Progenitor cell of endocrine pancreas (in vitro differentiated cells): ENCODE measurements at regions not wholly inside any gene's neighbourhood (a gene's known extent, or its start where the extent isn't known, plus 50 kb on each side); places are given as distances from the start of the nearest gene placed in this dataset.

ENCODE experiments used
- DNase-seq: peaks from one replicate; pipeline ENCODE4 v3.0.0; 2021; ENCODE audit warnings: low spot score; ENCODE audit not compliant: unreplicated experiment
- H3K27ac Mint-ChIP-seq: 2 replicates; pipeline ENCODE4 v1.8.0; 2021; ENCODE audit warnings: mild to moderate bottlenecking, moderate library complexity, mixed read lengths
- H3K27me3 Mint-ChIP-seq: 2 replicates; pipeline ENCODE4 v1.8.0; 2021; ENCODE audit warnings: mixed read lengths
- H3K36me3 Mint-ChIP-seq: 2 replicates; pipeline ENCODE4 v1.8.0; 2022; ENCODE audit warnings: mixed read lengths; ENCODE audit not compliant: insufficient read depth
- H3K4me1 Mint-ChIP-seq: 2 replicates; pipeline ENCODE4 v1.8.0; 2021; ENCODE audit warnings: low read depth, mixed read lengths
- H3K4me3 Mint-ChIP-seq: 2 replicates; pipeline ENCODE4 v1.8.0; 2021; ENCODE audit warnings: low read depth, mild to moderate bottlenecking, moderate library complexity, mixed read lengths
- H3K9me3 Mint-ChIP-seq: 2 replicates; pipeline ENCODE4 v1.8.0; 2021; ENCODE audit warnings: low read depth, mixed read lengths
- CTCF ChIP-seq: fragments of 200-600 bp; sonication (generic); IDR thresholded peaks from one replicate; pipeline ENCODE4 v1.5.0; 2021; ENCODE audit warnings: antibody characterized with exemption, mild to moderate bottlenecking; ENCODE audit not compliant: unreplicated experiment

- no peak for TF ChIP-seq CTCF
- no peaks in the 10 kb centered on the region for H3K9me3 Mint-ChIP-seq
- no peak overlapping the region for H3K27ac Mint-ChIP-seq
- no peak for DNase-seq
- H3K4me1 Mint-ChIP-seq: peaks cover 3% of the 10 kb centered on the region
- no peak overlapping the region for H3K4me3 Mint-ChIP-seq
- no peaks in the 10 kb centered on the region for H3K36me3 Mint-ChIP-seq
- no peaks in the 10 kb centered on the region for H3K27me3 Mint-ChIP-seq
Observed at GRCh38 chr13:106153876-106154275, 381.6 kb downstream of the EFNB2 start.

GRCh38 chr13:106153041-106153440 is 382.4 kb downstream of the EFNB2 start:
- no peaks in the 10 kb centered on the region for H3K27me3 Mint-ChIP-seq
- no peaks in the 10 kb centered on the region for H3K36me3 Mint-ChIP-seq
- no peak for DNase-seq
- no peak overlapping the region for H3K27ac Mint-ChIP-seq
- peaks cover 3% of the 10 kb centered on the region for H3K4me1 Mint-ChIP-seq
- H3K4me3 Mint-ChIP-seq: no peak overlapping the region
- no peak for TF ChIP-seq CTCF
- no peaks in the 10 kb centered on the region for H3K9me3 Mint-ChIP-seq

GRCh38 chr13:106152047-106152446 is 383.4 kb downstream of the EFNB2 start:
- no peak overlapping the region for H3K4me3 Mint-ChIP-seq
- no peaks in the 10 kb centered on the region for H3K36me3 Mint-ChIP-seq
- no peak for TF ChIP-seq CTCF
- no peak for DNase-seq
- H3K27ac Mint-ChIP-seq: no peak overlapping the region
- H3K27me3 Mint-ChIP-seq: no peaks in the 10 kb centered on the region
- no peaks in the 10 kb centered on the region for H3K9me3 Mint-ChIP-seq
- H3K4me1 Mint-ChIP-seq: peaks cover 3% of the 10 kb centered on the region

GRCh38 chr13:106151056-106151699 is 384.3 kb downstream of the EFNB2 start:
- no peaks in the 10 kb centered on the region for H3K9me3 Mint-ChIP-seq
- H3K4me1 Mint-ChIP-seq: peaks cover 7% of the 10 kb centered on the region
- DNase-seq: no peak
- H3K36me3 Mint-ChIP-seq: no peaks in the 10 kb centered on the region
- peak overlapping the region; percentile 38 for H3K27ac Mint-ChIP-seq
- H3K27me3 Mint-ChIP-seq: no peaks in the 10 kb centered on the region
- TF ChIP-seq CTCF: no peak
- no peak overlapping the region for H3K4me3 Mint-ChIP-seq

- peak overlapping the region; percentile 85 for H3K27ac Mint-ChIP-seq
- DNase-seq: no peak
- H3K36me3 Mint-ChIP-seq: no peaks in the 10 kb centered on the region
- H3K4me3 Mint-ChIP-seq: no peak overlapping the region
- H3K4me1 Mint-ChIP-seq: peaks cover 33% of the 10 kb centered on the region
- no peaks in the 10 kb centered on the region for H3K27me3 Mint-ChIP-seq
- peak; percentile 15 for TF ChIP-seq CTCF
- H3K9me3 Mint-ChIP-seq: peaks cover 13% of the 10 kb centered on the region
Observed at GRCh38 chr13:106145997-106146864, 389.2 kb downstream of the EFNB2 start.
